GM13977 (cell line): ENCODE measurements at regions not wholly inside any gene's neighbourhood (a gene's known extent, or its start where the extent isn't known, plus 50 kb on each side); places are given as distances from the start of the nearest gene placed in this dataset.
"Not testable (repeated sequence)": the region's sequence is repeated elsewhere in the genome, so short reads cannot be mapped to it uniquely, and the experiment has no call there.

Source experiments
- DNase-seq: peaks from one replicate; pipeline ENCODE4 v3.0.0; 2012; ENCODE audit warnings: low spot score
- CTCF ChIP-seq: IDR thresholded peaks from 2 replicates; pipeline ENCODE4 v1.5.1; 2012; ENCODE audit warnings: mild to moderate bottlenecking, control low read depth; ENCODE audit not compliant: insufficient read depth; ENCODE audit errors: extremely low read depth, missing control alignments
- in situ Hi-C: fragments of 300-500 bp; cut with MboI; formaldehyde crosslinking; loops from one replicate; pipeline ENCODE4 v1.12.0; 2022; ENCODE audit warnings: low sequenced_read_pairs, low pct_unique_long_range_greater_than_20kb, mixed read lengths, inconsistent platforms; ENCODE audit not compliant: unreplicated experiment

GRCh38 chr12:91721023-91721422, 424.6 kb downstream of the BTG1 start:
- DNase-seq, result no peak
- TF ChIP-seq CTCF, result no peak
- in situ Hi-C loops, result no loop called here

- DNase-seq, result no peak
- in situ Hi-C loops, result no loop called here
- no peak for TF ChIP-seq CTCF
Measured at GRCh38 chr12:91718326-91718725, 427.3 kb downstream of the BTG1 start.

- TF ChIP-seq CTCF, result no peak
- DNase-seq, result no peak
- in situ Hi-C loops, result no loop called here
Measured at GRCh38 chr12:91717804-91718203, 427.8 kb downstream of the BTG1 start.

- in situ Hi-C loops, DNase-seq: not testable (repeated sequence)
Measured at GRCh38 chr12:91711925-91712324, 433.7 kb downstream of the BTG1 start.

GRCh38 chr12:91706466-91706865, 439.2 kb downstream of the BTG1 start:
- in situ Hi-C loops, result no loop called here
- no peak for DNase-seq
- TF ChIP-seq CTCF, result no peak

- DNase-seq, result no peak
- TF ChIP-seq CTCF, result no peak
- in situ Hi-C loops, result no loop called here
Measured at GRCh38 chr12:91704446-91704845, 441.2 kb downstream of the BTG1 start.

- TF ChIP-seq CTCF, result no peak
- in situ Hi-C loops, result no loop called here
- DNase-seq, result no peak
Measured at GRCh38 chr12:91703491-91704283, 442.0 kb downstream of the BTG1 start.
